Panc1 (cell line): ENCODE measurements at regions not wholly inside any gene's neighbourhood (a gene's known extent, or its start where the extent isn't known, plus 50 kb on each side); places are given as distances from the start of the nearest gene placed in this dataset.

Source experiments
- ATAC-seq: fragments of 200-7000 bp; cut with Tn5 transposase; 2 replicates; pipeline ENCODE4 v1.9.1; 2020; ENCODE audit warnings: mild to moderate bottlenecking, moderate library complexity
- BruUV-seq: library from RNA; stranded (reverse); fragments of 400-500 nt; replicated peaks from 2 replicates; lab custom pipeline; 2021; lab: Mats Ljungman, UMichigan
- CTCF ChIA-PET: fragments of 300-600 bp; sonication (Branson Sonifier 250); formaldehyde crosslinking; loops from one replicate; lab custom pipeline; 2022; ENCODE audit warnings: antibody characterized with exemption; lab: Charles Lee
- POLR2A ChIA-PET: fragments of 300-600 bp; sonication (Branson Sonifier 250); formaldehyde crosslinking; loops from one replicate; lab custom pipeline; 2022; ENCODE audit warnings: antibody characterized with exemption; lab: Charles Lee
- DNase-seq: peaks from one replicate; pipeline ENCODE4 v3.0.0-alpha.2; 2010; ENCODE audit warnings: low read depth, low spot score
- H3K27ac ChIP-seq: 2 replicates; pipeline ENCODE4 v1.5.1; 2011; ENCODE audit warnings: mild to moderate bottlenecking, low read length, inconsistent platforms
- H3K27me3 ChIP-seq: fragments of 200-500 bp; sonication (Bioruptor generic); 2 replicates; pipeline ENCODE4 v1.6.0; 2014; ENCODE audit warnings: low read length, inconsistent platforms; ENCODE audit not compliant: control insufficient read depth, insufficient read depth
- H3K36me3 ChIP-seq: fragments of 200-500 bp; sonication (Bioruptor generic); 2 replicates; pipeline ENCODE4 v1.5.1; 2014; ENCODE audit warnings: inconsistent platforms, mild to moderate bottlenecking, low read length, moderate library complexity; ENCODE audit not compliant: control insufficient read depth, insufficient read depth
- H3K4me1 ChIP-seq: 2 replicates; pipeline ENCODE4 v1.5.1; 2011; ENCODE audit warnings: inconsistent platforms, mild to moderate bottlenecking, low read length, moderate library complexity; ENCODE audit not compliant: control insufficient read depth, insufficient read depth
- H3K4me3 ChIP-seq, 2 experiments: 2 replicates each; pipeline ENCODE4 v1.5.1; 2011 to 2012; ENCODE audit warnings: low read depth in 2 of 2, low read length in 2 of 2, mild to moderate bottlenecking in 2 of 2, inconsistent platforms in 1 of 2, moderate library complexity in 1 of 2
- H3K9me3 ChIP-seq: fragments of 200-500 bp; sonication (Bioruptor generic); 2 replicates; pipeline ENCODE4 v1.5.1; 2014; ENCODE audit warnings: low read depth, mild to moderate bottlenecking, inconsistent platforms, low read length, moderate library complexity; ENCODE audit not compliant: control insufficient read depth, insufficient read depth
- CTCF ChIP-seq: fragments of 450-650 bp; IDR thresholded peaks from 2 replicates; pipeline ENCODE4 v1.5.1; 2017; ENCODE audit warnings: mild to moderate bottlenecking
- POLR2AphosphoS5 ChIP-seq: IDR thresholded peaks from 2 replicates; pipeline ENCODE4 v1.6.1; 2012; ENCODE audit warnings: mild to moderate bottlenecking, low read depth, low read length, moderate library complexity
- SIN3A ChIP-seq: IDR thresholded peaks from 2 replicates; pipeline ENCODE4 v1.6.1; 2012; ENCODE audit warnings: low read depth, mild to moderate bottlenecking, low read length, moderate library complexity, borderline replicate concordance; ENCODE audit not compliant: insufficient read depth
- TCF7L2 ChIP-seq: IDR thresholded peaks from 2 replicates; pipeline ENCODE4 v1.6.1; 2011; ENCODE audit warnings: mild to moderate bottlenecking, low read depth, low read length, inconsistent platforms
- in situ Hi-C: cut with HindIII; loops from 2 replicates; pipeline ENCODE4 v1.10.0; 2016; ENCODE audit warnings: low sequenced_read_pairs, low pct_unique_long_range_greater_than_20kb
- intact Hi-C: fragments of 100-400 bp; cut with micrococcal nuclease; formaldehyde crosslinking; loops from one replicate; pipeline ENCODE4 v1.10.0; 2022; ENCODE audit not compliant: unreplicated experiment
- TF ChIP-seq, protein P1 (sequence below), 2 experiments: IDR thresholded peaks; 2 replicates each; pipeline ENCODE4 v1.6.1; 2011 to 2012; ENCODE audit warnings: low read depth in 2 of 2, control low read depth in 1 of 2, low read length in 1 of 2, mild to moderate bottlenecking in 1 of 2, moderate library complexity in 1 of 2; ENCODE audit not compliant: insufficient read depth in 1 of 2

- DNase-seq, result no peak
- Histone ChIP-seq H3K27ac (no peak overlapping the region), H3K36me3 (no peaks in the 10 kb centered on the region), H3K27me3 (no peaks in the 10 kb centered on the region), H3K9me3 (no peaks in the 10 kb centered on the region), H3K4me1 (no peaks in the 10 kb centered on the region), H3K4me3 (no peak overlapping the region)
- no peak for TF ChIP-seq TCF7L2
- no peak for TF ChIP-seq SIN3A
- TF ChIP-seq, protein P1, sequence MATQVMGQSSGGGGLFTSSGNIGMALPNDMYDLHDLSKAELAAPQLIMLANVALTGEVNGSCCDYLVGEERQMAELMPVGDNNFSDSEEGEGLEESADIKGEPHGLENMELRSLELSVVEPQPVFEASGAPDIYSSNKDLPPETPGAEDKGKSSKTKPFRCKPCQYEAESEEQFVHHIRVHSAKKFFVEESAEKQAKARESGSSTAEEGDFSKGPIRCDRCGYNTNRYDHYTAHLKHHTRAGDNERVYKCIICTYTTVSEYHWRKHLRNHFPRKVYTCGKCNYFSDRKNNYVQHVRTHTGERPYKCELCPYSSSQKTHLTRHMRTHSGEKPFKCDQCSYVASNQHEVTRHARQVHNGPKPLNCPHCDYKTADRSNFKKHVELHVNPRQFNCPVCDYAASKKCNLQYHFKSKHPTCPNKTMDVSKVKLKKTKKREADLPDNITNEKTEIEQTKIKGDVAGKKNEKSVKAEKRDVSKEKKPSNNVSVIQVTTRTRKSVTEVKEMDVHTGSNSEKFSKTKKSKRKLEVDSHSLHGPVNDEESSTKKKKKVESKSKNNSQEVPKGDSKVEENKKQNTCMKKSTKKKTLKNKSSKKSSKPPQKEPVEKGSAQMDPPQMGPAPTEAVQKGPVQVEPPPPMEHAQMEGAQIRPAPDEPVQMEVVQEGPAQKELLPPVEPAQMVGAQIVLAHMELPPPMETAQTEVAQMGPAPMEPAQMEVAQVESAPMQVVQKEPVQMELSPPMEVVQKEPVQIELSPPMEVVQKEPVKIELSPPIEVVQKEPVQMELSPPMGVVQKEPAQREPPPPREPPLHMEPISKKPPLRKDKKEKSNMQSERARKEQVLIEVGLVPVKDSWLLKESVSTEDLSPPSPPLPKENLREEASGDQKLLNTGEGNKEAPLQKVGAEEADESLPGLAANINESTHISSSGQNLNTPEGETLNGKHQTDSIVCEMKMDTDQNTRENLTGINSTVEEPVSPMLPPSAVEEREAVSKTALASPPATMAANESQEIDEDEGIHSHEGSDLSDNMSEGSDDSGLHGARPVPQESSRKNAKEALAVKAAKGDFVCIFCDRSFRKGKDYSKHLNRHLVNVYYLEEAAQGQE (IDR thresholded peaks at IDR 0.05; ENCODE audit: insufficient read depth in 1 of 2, low read depth in 2 of 2, low read length in 1 of 2), result no peak
- TF ChIP-seq CTCF, result no peak
- TF ChIP-seq POLR2AphosphoS5, result no peak
- ChIA-PET CTCF (no interaction called here), POLR2A (no interaction called here)
- intact Hi-C loops, result no loop called here
- no peak for ATAC-seq
- BruUV-seq, result no TSS peak
- in situ Hi-C loops, result no loop called here
Measured at GRCh38 chr18:4551001-4551360, 95.9 kb upstream of the DLGAP1 start.

- ChIA-PET CTCF (no interaction called here), POLR2A (no interaction called here)
- intact Hi-C loops, result no loop called here
- ATAC-seq (no peak), DNase-seq (no peak)
- Histone ChIP-seq H3K9me3 (no peaks in the 10 kb centered on the region), H3K27me3 (no peaks in the 10 kb centered on the region), H3K4me1 (no peaks in the 10 kb centered on the region), H3K36me3 (no peaks in the 10 kb centered on the region), H3K27ac (no peak overlapping the region), H3K4me3 (no peak overlapping the region)
- in situ Hi-C loops, result no loop called here
- BruUV-seq, result no TSS peak
- TF ChIP-seq TCF7L2 (no peak), CTCF (no peak), POLR2AphosphoS5 (no peak), SIN3A (no peak)
- TF ChIP-seq, protein P1 (IDR thresholded peaks at IDR 0.05; ENCODE audit: insufficient read depth in 1 of 2, low read depth in 2 of 2, low read length in 1 of 2), result no peak
Measured at GRCh38 chr18:4549164-4549872, 94.2 kb upstream of the DLGAP1 start.
